ENCODE measurements at regions not wholly inside any gene's neighbourhood (a gene's known extent, or its start where the extent isn't known, plus 50 kb on each side); places are given as distances from the start of the nearest gene placed in this dataset.
"Not testable (repeated sequence)": the region's sequence is repeated elsewhere in the genome, so short reads cannot be mapped to it uniquely, and the experiment has no call there.

GRCh38 chr5:117160391-117160790 lies 585.8 kb upstream of the SEMA6A start:
- no peak for FAIRE-seq
- DNase-seq (ENCODE audit: insufficient read length): no peak
- TF ChIP-seq TAF1 (IDR thresholded peaks at IDR 0.05; ENCODE audit: borderline replicate concordance, low read depth, low read length) (no peak), POLR2AphosphoS5 (IDR thresholded peaks at IDR 0.05; ENCODE audit: low read depth, low read length) (no peak), POLR2A (IDR thresholded peaks at IDR 0.05; ENCODE audit: low read depth, low read length) (no peak)

- FAIRE-seq: peak; percentile 33
- DNase-seq (ENCODE audit: insufficient read length): no peak
- TF ChIP-seq TAF1 (IDR thresholded peaks at IDR 0.05; ENCODE audit: borderline replicate concordance, low read depth, low read length) (no peak), POLR2A (IDR thresholded peaks at IDR 0.05; ENCODE audit: low read depth, low read length) (no peak), POLR2AphosphoS5 (IDR thresholded peaks at IDR 0.05; ENCODE audit: low read depth, low read length) (no peak)
Observed at GRCh38 chr5:117149312-117149711, 574.7 kb upstream of the SEMA6A start.

- TF ChIP-seq POLR2AphosphoS5 (IDR thresholded peaks at IDR 0.05; ENCODE audit: low read depth, low read length): no peak
- no peak for FAIRE-seq
- DNase-seq (ENCODE audit: insufficient read length): no peak
Observed at GRCh38 chr5:117144086-117144485, 569.5 kb upstream of the SEMA6A start.

- FAIRE-seq: no peak
- TF ChIP-seq POLR2AphosphoS5 (IDR thresholded peaks at IDR 0.05; ENCODE audit: low read depth, low read length) (no peak), TAF1 (IDR thresholded peaks at IDR 0.05; ENCODE audit: borderline replicate concordance, low read depth, low read length) (no peak), POLR2A (IDR thresholded peaks at IDR 0.05; ENCODE audit: low read depth, low read length) (no peak)
- DNase-seq (ENCODE audit: insufficient read length): no peak
Observed at GRCh38 chr5:117143406-117143805, 568.8 kb upstream of the SEMA6A start.

GRCh38 chr5:117138523-117138922 lies 563.9 kb upstream of the SEMA6A start:
- no peak for TF ChIP-seq POLR2AphosphoS5 (IDR thresholded peaks at IDR 0.05; ENCODE audit: low read depth, low read length)
- TF ChIP-seq TAF1 (IDR thresholded peaks at IDR 0.05; ENCODE audit: borderline replicate concordance, low read depth, low read length): no peak
- TF ChIP-seq POLR2A (IDR thresholded peaks at IDR 0.05; ENCODE audit: low read depth, low read length): no peak
- no peak for DNase-seq (ENCODE audit: insufficient read length)
- no peak for FAIRE-seq

GRCh38 chr5:117135851-117136250 lies 561.2 kb upstream of the SEMA6A start:
- TF ChIP-seq TAF1 (IDR thresholded peaks at IDR 0.05; ENCODE audit: borderline replicate concordance, low read depth, low read length): no peak
- TF ChIP-seq POLR2AphosphoS5 (IDR thresholded peaks at IDR 0.05; ENCODE audit: low read depth, low read length): no peak
- no peak for TF ChIP-seq POLR2A (IDR thresholded peaks at IDR 0.05; ENCODE audit: low read depth, low read length)
- DNase-seq (ENCODE audit: insufficient read length) (no peak), FAIRE-seq (no peak)

- TF ChIP-seq POLR2AphosphoS5 (IDR thresholded peaks at IDR 0.05; ENCODE audit: low read depth, low read length): no peak
- TF ChIP-seq TAF1 (IDR thresholded peaks at IDR 0.05; ENCODE audit: borderline replicate concordance, low read depth, low read length): no peak
- TF ChIP-seq POLR2A (IDR thresholded peaks at IDR 0.05; ENCODE audit: low read depth, low read length): no peak
- DNase-seq (ENCODE audit: insufficient read length): no peak
- FAIRE-seq: no peak
Observed at GRCh38 chr5:117133198-117133597, 558.6 kb upstream of the SEMA6A start.

GRCh38 chr5:117131876-117132275 lies 557.3 kb upstream of the SEMA6A start:
- FAIRE-seq (no peak), DNase-seq (ENCODE audit: insufficient read length) (no peak)
- TF ChIP-seq TAF1 (IDR thresholded peaks at IDR 0.05; ENCODE audit: borderline replicate concordance, low read depth, low read length): no peak

- no peak for TF ChIP-seq POLR2A (IDR thresholded peaks at IDR 0.05; ENCODE audit: low read depth, low read length)
- TF ChIP-seq POLR2AphosphoS5 (IDR thresholded peaks at IDR 0.05; ENCODE audit: low read depth, low read length): no peak
- no peak for TF ChIP-seq TAF1 (IDR thresholded peaks at IDR 0.05; ENCODE audit: borderline replicate concordance, low read depth, low read length)
- DNase-seq (ENCODE audit: insufficient read length) (no peak), FAIRE-seq (peak; percentile 89)
Observed at GRCh38 chr5:117131048-117131679, 556.5 kb upstream of the SEMA6A start.

- no peak for FAIRE-seq
Observed at GRCh38 chr5:117118499-117118898, 543.9 kb upstream of the SEMA6A start.

GRCh38 chr5:117117314-117117713 lies 542.7 kb upstream of the SEMA6A start:
- not testable (repeated sequence) for DNase-seq (ENCODE audit: insufficient read length); FAIRE-seq

More at GRCh38 chr5:117118499-117118898, 543.9 kb upstream of the SEMA6A start:
- TF ChIP-seq TAF1 (IDR thresholded peaks at IDR 0.05; ENCODE audit: borderline replicate concordance, low read depth, low read length) (no peak), POLR2A (IDR thresholded peaks at IDR 0.05; ENCODE audit: low read depth, low read length) (no peak), POLR2AphosphoS5 (IDR thresholded peaks at IDR 0.05; ENCODE audit: low read depth, low read length) (no peak)
- no peak for DNase-seq (ENCODE audit: insufficient read length)

GRCh38 chr5:117110548-117110947 lies 535.9 kb upstream of the SEMA6A start:
- FAIRE-seq (no peak), DNase-seq (ENCODE audit: insufficient read length) (no peak)
- TF ChIP-seq TAF1 (IDR thresholded peaks at IDR 0.05; ENCODE audit: borderline replicate concordance, low read depth, low read length): no peak
- no peak for TF ChIP-seq POLR2A (IDR thresholded peaks at IDR 0.05; ENCODE audit: low read depth, low read length)
- no peak for TF ChIP-seq POLR2AphosphoS5 (IDR thresholded peaks at IDR 0.05; ENCODE audit: low read depth, low read length)

GRCh38 chr5:117107859-117108258 lies 533.2 kb upstream of the SEMA6A start:
- TF ChIP-seq TAF1 (IDR thresholded peaks at IDR 0.05; ENCODE audit: borderline replicate concordance, low read depth, low read length): no peak
- no peak for TF ChIP-seq POLR2AphosphoS5 (IDR thresholded peaks at IDR 0.05; ENCODE audit: low read depth, low read length)
- TF ChIP-seq POLR2A (IDR thresholded peaks at IDR 0.05; ENCODE audit: low read depth, low read length): no peak
- FAIRE-seq (no peak), DNase-seq (ENCODE audit: insufficient read length) (no peak)

Measured in GM12892 (cell line).